Stimulated activated naive CD8-positive, alpha-beta T cell treated with anti-CD3 and anti-CD28 coated beads, Interleukin-15, amount 100 ng/mL, for 72 hours (primary cell): ENCODE measurements at regions not wholly inside any gene's neighbourhood (a gene's known extent, or its start where the extent isn't known, plus 50 kb on each side); places are given as distances from the start of the nearest gene placed in this dataset.

ENCODE experiments used
- ATAC-seq: fragments of 150-1000 bp; cut with Tn5 transposase; 2 replicates; pipeline ENCODE4 v1.10.0; 2021; ENCODE audit warnings: mild to moderate bottlenecking, moderate library complexity
- DNase-seq, 2 donors: peaks; one replicate each; pipeline ENCODE4 v3.0.0; 2021 to 2022
- H3K27ac Mint-ChIP-seq, 2 donors: one replicate each; pipeline ENCODE4 v1.8.0; 2022; ENCODE audit warnings: mild to moderate bottlenecking in 2 of 2, mixed read lengths in 2 of 2, moderate library complexity in 2 of 2
- H3K27me3 Mint-ChIP-seq: one replicate; pipeline ENCODE4 v1.8.0; 2022; ENCODE audit warnings: mixed read lengths
- H3K4me1 Mint-ChIP-seq: one replicate; pipeline ENCODE4 v1.8.0; 2022; ENCODE audit warnings: mild to moderate bottlenecking, mixed read lengths
- H3K4me3 Mint-ChIP-seq, 2 donors: one replicate each; pipeline ENCODE4 v1.8.0; 2022; ENCODE audit warnings: mild to moderate bottlenecking in 2 of 2, mixed read lengths in 2 of 2, moderate library complexity in 1 of 2
- H3K9me3 Mint-ChIP-seq, 2 donors: one replicate each; pipeline ENCODE4 v1.8.0; 2022; ENCODE audit warnings: mixed read lengths in 2 of 2

GRCh38 chr21:15999741-16000140 is 270.0 kb downstream of the USP25 start:
- ATAC-seq (no peak), DNase-seq (no peak)
- Mint-ChIP-seq H3K27me3 (no peaks in the 10 kb centered on the region), H3K4me1 (no peaks in the 10 kb centered on the region), H3K9me3 (no peaks in the 10 kb centered on the region), H3K4me3 (no peak overlapping the region), H3K27ac (no peak overlapping the region)

- Mint-ChIP-seq H3K4me1 (no peaks in the 10 kb centered on the region), H3K27me3 (no peaks in the 10 kb centered on the region), H3K4me3 (no peak overlapping the region), H3K27ac (no peak overlapping the region), H3K9me3 (no peaks in the 10 kb centered on the region)
- ATAC-seq = no peak
- DNase-seq = no peak
These were observed 273.2 kb downstream of the USP25 start for GRCh38 chr21:16002874-16003466.

GRCh38 chr21:16004086-16004485 is 274.3 kb downstream of the USP25 start:
- DNase-seq (no peak), ATAC-seq (no peak)
- H3K27ac Mint-ChIP-seq = no peak overlapping the region
- no peak overlapping the region for H3K4me3 Mint-ChIP-seq
- H3K27me3 Mint-ChIP-seq = no peaks in the 10 kb centered on the region
- H3K9me3 Mint-ChIP-seq = no peaks in the 10 kb centered on the region
- H3K4me1 Mint-ChIP-seq = no peaks in the 10 kb centered on the region

DNA sequence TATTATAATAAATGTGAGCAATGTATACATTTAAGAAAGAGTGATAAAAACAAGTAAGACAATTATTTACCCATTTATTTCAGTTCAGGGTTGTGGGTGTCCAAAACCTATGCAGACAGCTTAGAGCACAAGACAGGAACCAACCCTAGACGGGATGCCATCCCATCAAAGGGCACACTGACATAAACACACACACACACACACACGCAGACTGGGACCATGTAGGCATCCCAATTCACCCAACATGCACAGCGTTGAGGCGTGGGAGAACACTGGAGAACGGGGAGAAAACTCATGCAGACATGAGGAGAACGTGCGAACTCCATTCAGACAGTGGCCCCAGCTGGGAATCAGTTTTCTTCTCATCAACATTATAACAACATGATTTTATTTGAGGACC is 274.7 kb downstream of the USP25 start:
- Mint-ChIP-seq H3K27me3 (no peaks in the 10 kb centered on the region), H3K9me3 (no peaks in the 10 kb centered on the region)

DNA sequence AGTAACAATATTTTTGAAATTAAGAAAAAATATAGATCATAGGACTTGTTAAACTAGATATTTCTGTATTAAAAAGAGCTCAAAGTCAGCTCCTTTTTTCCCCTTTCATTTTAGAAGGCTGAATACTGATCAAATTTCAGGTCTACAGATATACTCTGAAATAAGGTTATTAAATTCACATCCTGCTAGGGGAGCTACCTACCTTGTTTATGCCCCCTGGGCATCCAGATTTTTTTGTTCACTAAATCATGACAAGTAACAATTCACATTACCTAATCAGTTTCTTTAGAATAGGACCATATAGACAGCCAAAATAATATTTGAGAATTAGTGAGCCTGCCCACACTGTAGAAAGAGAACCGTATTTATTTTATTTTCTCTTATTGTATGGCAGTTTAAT is 276.2 kb downstream of the USP25 start:
- no peak overlapping the region for H3K4me3 Mint-ChIP-seq
- no peaks in the 10 kb centered on the region for H3K27me3 Mint-ChIP-seq
- H3K27ac Mint-ChIP-seq = no peak overlapping the region
- no peaks in the 10 kb centered on the region for H3K9me3 Mint-ChIP-seq
- DNase-seq (no peak), ATAC-seq (no peak)
- no peaks in the 10 kb centered on the region for H3K4me1 Mint-ChIP-seq

More for the DNA sequence above, 274.7 kb downstream of the USP25 start:
- H3K4me3 Mint-ChIP-seq = no peak overlapping the region
- DNase-seq = no peak
- no peaks in the 10 kb centered on the region for H3K4me1 Mint-ChIP-seq
- ATAC-seq = no peak
- no peak overlapping the region for H3K27ac Mint-ChIP-seq

DNA sequence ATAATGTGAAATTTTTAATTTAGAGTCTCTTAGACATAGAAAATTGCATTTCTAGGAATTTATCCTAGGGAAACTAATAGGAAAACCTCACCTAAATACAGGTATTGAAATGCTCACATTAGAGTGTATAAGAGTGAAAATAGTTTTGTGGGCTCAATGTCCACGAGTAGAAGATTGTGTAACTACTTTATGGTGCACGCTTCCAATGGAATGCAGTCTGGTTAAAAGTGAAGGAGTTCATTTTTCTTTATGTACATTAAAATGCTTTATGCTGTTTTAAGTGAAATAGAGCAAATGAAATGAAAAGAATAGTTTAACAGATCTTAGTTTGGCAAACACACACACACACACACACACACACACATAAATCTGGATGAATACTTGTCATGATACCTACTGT is 278.2 kb downstream of the USP25 start:
- no peak for ATAC-seq
- no peaks in the 10 kb centered on the region for H3K27me3 Mint-ChIP-seq

GRCh38 chr21:16011719-16012118 is 281.9 kb downstream of the USP25 start:
- no peaks in the 10 kb centered on the region for H3K27me3 Mint-ChIP-seq
- no peak for ATAC-seq
- no peak overlapping the region for H3K4me3 Mint-ChIP-seq
- H3K27ac Mint-ChIP-seq = peak overlapping the region in 1 of 2 donors; percentile 21
- no peaks in the 10 kb centered on the region for H3K9me3 Mint-ChIP-seq
- DNase-seq = no peak
- H3K4me1 Mint-ChIP-seq = no peaks in the 10 kb centered on the region

More for the DNA sequence above, 278.2 kb downstream of the USP25 start:
- no peak for DNase-seq
- H3K27ac Mint-ChIP-seq = no peak overlapping the region
- no peaks in the 10 kb centered on the region for H3K9me3 Mint-ChIP-seq
- no peaks in the 10 kb centered on the region for H3K4me1 Mint-ChIP-seq
- H3K4me3 Mint-ChIP-seq = no peak overlapping the region

DNA sequence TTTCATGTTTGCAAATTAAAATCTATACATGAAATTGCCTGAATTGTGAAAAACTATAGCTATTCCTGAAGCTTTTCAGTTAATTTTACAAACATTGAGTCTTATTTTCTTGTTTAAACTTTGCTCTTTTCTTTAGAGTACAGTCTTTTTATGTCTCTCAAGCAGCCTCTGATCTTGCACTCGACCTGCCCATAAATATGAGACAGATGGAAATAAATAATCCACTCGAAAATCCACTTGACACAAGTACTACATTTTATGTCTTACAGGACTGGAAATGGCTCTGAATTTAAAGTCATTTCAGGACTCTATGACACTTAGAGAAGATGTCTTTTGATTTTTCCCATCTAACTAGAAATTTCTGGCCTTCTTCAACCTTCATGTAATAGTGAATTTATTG is 283.8 kb downstream of the USP25 start:
- Mint-ChIP-seq H3K27ac (no peak overlapping the region), H3K27me3 (no peaks in the 10 kb centered on the region), H3K4me1 (no peaks in the 10 kb centered on the region), H3K9me3 (no peaks in the 10 kb centered on the region), H3K4me3 (no peak overlapping the region)
- no peak for ATAC-seq
- DNase-seq = no peak

DNA sequence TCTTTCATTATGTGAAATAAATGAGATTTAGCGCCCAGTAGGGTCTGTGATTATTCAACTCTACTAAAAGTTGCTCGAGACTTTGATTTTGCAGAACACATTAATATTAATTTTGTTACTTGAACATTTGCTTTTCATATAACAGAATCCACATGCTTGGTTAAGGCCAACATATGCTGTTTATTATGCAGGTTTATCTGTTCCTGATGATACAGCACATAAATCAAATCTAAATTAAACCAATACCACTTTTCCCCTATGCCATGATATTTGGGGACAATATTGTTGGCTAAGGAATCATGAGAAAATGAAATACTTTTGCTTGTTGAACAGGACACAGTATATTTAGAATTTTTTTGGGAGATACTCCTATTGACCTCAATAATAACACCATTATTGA is 291.1 kb downstream of the USP25 start:
- Mint-ChIP-seq H3K9me3 (peaks cover 0 to 7% of the 10 kb centered on the region in 2 donors), H3K27me3 (no peaks in the 10 kb centered on the region), H3K27ac (no peak overlapping the region), H3K4me1 (no peaks in the 10 kb centered on the region), H3K4me3 (no peak overlapping the region)
- no peak for DNase-seq
- ATAC-seq = no peak

DNA sequence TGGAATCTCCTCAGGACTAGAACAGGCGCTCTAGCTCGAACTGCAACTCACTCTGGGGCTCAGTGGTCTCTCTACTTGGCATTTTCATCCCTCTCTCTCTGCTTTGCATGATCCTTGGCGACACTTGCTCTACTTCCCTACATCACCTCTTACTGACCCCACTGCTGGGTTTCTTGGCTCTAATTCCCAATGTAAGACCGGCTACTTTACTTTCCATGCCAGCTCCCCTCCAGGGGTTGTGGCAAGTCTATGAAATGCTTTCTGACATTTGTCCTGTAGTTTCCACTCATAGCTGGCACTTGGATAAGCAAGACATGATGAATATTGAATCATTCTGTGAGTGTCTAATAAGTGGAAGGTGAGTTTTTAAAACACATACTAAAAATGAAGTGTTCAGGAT is 292.3 kb downstream of the USP25 start:
- ATAC-seq (no peak), DNase-seq (no peak)
- H3K4me1 Mint-ChIP-seq = no peaks in the 10 kb centered on the region
- H3K4me3 Mint-ChIP-seq = no peak overlapping the region
- peaks cover 0 to 7% of the 10 kb centered on the region in 2 donors for H3K9me3 Mint-ChIP-seq
- no peaks in the 10 kb centered on the region for H3K27me3 Mint-ChIP-seq
- no peak overlapping the region for H3K27ac Mint-ChIP-seq

DNA sequence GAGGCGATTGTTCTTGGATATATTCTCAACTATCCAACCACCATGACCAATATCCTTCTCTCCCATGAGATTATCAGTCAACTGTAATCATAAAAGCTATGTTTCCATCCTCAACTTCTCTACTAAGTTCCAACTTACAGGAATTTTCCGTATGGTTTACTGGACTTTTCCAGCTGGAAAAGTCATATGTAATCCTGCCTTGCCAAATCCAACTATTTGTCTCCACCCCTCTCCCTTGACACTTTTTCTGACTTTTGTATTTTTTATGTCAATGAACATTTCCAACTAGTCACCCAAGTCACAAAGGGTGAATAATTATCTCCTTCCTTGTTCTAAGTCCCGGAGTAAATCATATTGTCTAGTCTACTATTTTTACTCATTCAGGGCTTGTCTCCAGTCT is 293.1 kb downstream of the USP25 start:
- H3K27me3 Mint-ChIP-seq = no peaks in the 10 kb centered on the region

DNA sequence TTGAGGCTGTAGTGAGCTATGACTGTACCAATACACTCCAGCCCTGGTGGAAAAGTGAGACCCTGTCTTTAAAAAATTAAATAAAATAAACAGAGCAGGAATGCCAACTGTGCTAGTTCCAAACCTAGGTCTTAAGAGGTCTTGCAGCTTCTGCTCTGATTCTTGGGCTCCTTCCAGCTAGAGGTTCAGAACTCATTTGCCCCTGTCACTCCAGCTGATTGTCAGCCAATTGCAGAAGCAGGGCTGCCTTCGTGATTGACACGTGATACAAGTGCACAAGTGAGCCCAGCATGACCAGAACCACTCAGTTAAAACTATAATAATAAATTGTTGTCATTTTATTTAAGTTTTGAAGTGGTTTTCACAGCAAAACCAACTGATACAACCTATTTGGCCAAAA is 298.4 kb downstream of the USP25 start:
- no peak for ATAC-seq
- Mint-ChIP-seq H3K4me1 (no peaks in the 10 kb centered on the region), H3K27ac (no peak overlapping the region), H3K9me3 (peaks cover 0 to 1% of the 10 kb centered on the region in 2 donors), H3K27me3 (no peaks in the 10 kb centered on the region), H3K4me3 (no peak overlapping the region)
- no peak for DNase-seq

More for the DNA sequence above, 293.1 kb downstream of the USP25 start:
- DNase-seq (no peak), ATAC-seq (no peak)
- peaks cover 0 to 7% of the 10 kb centered on the region in 2 donors for H3K9me3 Mint-ChIP-seq
- no peaks in the 10 kb centered on the region for H3K4me1 Mint-ChIP-seq
- no peak overlapping the region for H3K27ac Mint-ChIP-seq
- H3K4me3 Mint-ChIP-seq = no peak overlapping the region

DNA sequence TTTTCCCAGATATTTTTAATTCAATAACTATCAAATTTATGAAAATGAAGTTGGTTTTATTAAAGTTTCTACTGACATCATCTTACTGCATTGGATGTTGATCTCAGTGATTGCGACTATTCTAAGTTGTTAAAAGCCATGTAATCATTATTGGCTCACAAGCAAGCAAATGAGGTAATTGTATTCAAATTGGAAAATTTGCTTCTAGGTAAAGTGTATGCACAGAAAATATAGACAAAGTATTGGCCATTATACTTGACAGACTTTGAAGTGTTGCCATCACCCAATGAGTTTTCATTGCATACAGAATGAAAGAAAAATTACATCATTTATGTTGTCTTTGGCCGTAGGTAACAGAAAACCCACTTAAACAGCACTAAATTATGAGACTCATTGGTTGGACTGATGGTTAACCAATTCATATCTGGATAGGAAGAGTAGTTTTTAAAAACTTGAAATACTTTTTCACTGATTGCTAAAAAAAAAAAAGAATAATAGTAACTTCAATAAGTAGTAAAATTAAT is 299.2 kb downstream of the USP25 start:
- Mint-ChIP-seq H3K4me1 (no peaks in the 10 kb centered on the region), H3K27me3 (no peaks in the 10 kb centered on the region), H3K9me3 (no peaks in the 10 kb centered on the region), H3K4me3 (no peak overlapping the region), H3K27ac (no peak overlapping the region)
- ATAC-seq = no peak
- no peak for DNase-seq

GRCh38 chr21:16033193-16033592 is 303.4 kb downstream of the USP25 start:
- H3K4me1 Mint-ChIP-seq = no peaks in the 10 kb centered on the region
- H3K27me3 Mint-ChIP-seq = no peaks in the 10 kb centered on the region
- ATAC-seq (no peak), DNase-seq (no peak)
- no peak overlapping the region for H3K27ac Mint-ChIP-seq
- H3K9me3 Mint-ChIP-seq = no peaks in the 10 kb centered on the region
- no peak overlapping the region for H3K4me3 Mint-ChIP-seq

- no peak overlapping the region for H3K4me3 Mint-ChIP-seq
- ATAC-seq (no peak), DNase-seq (no peak)
- no peak overlapping the region for H3K27ac Mint-ChIP-seq
- no peaks in the 10 kb centered on the region for H3K4me1 Mint-ChIP-seq
- peaks cover 0 to 5% of the 10 kb centered on the region in 2 donors for H3K9me3 Mint-ChIP-seq
- H3K27me3 Mint-ChIP-seq = no peaks in the 10 kb centered on the region
These were observed 304.8 kb downstream of the USP25 start for GRCh38 chr21:16034446-16035190.

DNA sequence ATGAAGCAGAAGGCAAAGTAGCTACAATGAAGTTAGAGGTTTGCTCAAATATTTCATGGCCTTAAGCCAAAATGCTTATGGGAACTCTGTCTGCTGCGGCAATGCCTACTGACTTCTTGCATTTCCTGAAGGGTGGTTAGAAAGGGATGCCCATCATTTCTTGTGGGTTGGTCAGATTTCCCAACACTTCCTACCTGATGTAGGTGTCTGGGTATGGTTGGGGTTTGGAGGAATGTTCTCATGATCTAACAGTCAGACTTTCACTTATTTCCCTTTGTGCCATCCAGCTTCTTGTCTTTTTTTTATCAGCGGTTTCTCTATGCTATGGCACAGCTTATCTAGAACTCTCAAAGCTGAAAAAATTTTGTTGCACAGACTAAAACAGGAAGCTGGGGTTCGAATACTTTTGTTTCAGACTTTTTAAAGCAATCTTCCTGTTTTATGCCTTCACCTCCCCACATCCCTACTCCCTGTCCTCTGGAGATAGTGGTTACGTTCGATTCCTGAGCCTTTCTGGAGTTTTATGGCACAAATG is 307.7 kb downstream of the USP25 start:
- H3K4me3 Mint-ChIP-seq = no peak overlapping the region
- no peaks in the 10 kb centered on the region for H3K4me1 Mint-ChIP-seq
- no peak overlapping the region for H3K27ac Mint-ChIP-seq
- DNase-seq = no peak
- H3K27me3 Mint-ChIP-seq = no peaks in the 10 kb centered on the region
- H3K9me3 Mint-ChIP-seq = peaks cover 0 to 5% of the 10 kb centered on the region in 2 donors
- ATAC-seq = no peak
